ENCODE measurements at regions not wholly inside any gene's neighbourhood (a gene's known extent, or its start where the extent isn't known, plus 50 kb on each side); places are given as distances from the start of the nearest gene placed in this dataset.

GRCh38 chr12:38016602-38017001 lies 300.0 kb upstream of the ALG10B start:
- no peak for TF ChIP-seq CTCF (IDR thresholded peaks at IDR 0.05; ENCODE audit: control insufficient read depth, insufficient read depth, low read depth, low read length, missing control alignments)
- DNase-seq (ENCODE audit: low read depth) = no peak
- no peak overlapping the region for H3K4me3 ChIP-seq (ENCODE audit: control insufficient read depth, low read depth, low read length)

- no peak for DNase-seq (ENCODE audit: low read depth)
- TF ChIP-seq CTCF (IDR thresholded peaks at IDR 0.05; ENCODE audit: control insufficient read depth, insufficient read depth, low read depth, low read length, missing control alignments) = no peak
- H3K4me3 ChIP-seq (ENCODE audit: control insufficient read depth, low read depth, low read length) = no peak overlapping the region
These were observed 290.7 kb upstream of the ALG10B start for GRCh38 chr12:38025916-38026315.

GRCh38 chr12:38053113-38053512 lies 263.5 kb upstream of the ALG10B start:
- no peak overlapping the region for H3K4me3 ChIP-seq (ENCODE audit: control insufficient read depth, low read depth, low read length)
- no peak for DNase-seq (ENCODE audit: low read depth)
- TF ChIP-seq CTCF (IDR thresholded peaks at IDR 0.05; ENCODE audit: control insufficient read depth, insufficient read depth, low read depth, low read length, missing control alignments) = no peak

- no peak overlapping the region for H3K4me3 ChIP-seq (ENCODE audit: control insufficient read depth, low read depth, low read length)
- DNase-seq (ENCODE audit: low read depth) = no peak
- peak; percentile 30 for TF ChIP-seq CTCF (IDR thresholded peaks at IDR 0.05; ENCODE audit: control insufficient read depth, insufficient read depth, low read depth, low read length, missing control alignments)
These were observed 262.7 kb upstream of the ALG10B start for GRCh38 chr12:38053655-38054464.

GRCh38 chr12:38056701-38057689 lies 259.6 kb upstream of the ALG10B start:
- TF ChIP-seq CTCF (IDR thresholded peaks at IDR 0.05; ENCODE audit: control insufficient read depth, insufficient read depth, low read depth, low read length, missing control alignments) = no peak
- no peak overlapping the region for H3K4me3 ChIP-seq (ENCODE audit: control insufficient read depth, low read depth, low read length)
- no peak for DNase-seq (ENCODE audit: low read depth)

- H3K4me3 ChIP-seq (ENCODE audit: control insufficient read depth, low read depth, low read length) = no peak overlapping the region
- TF ChIP-seq CTCF (IDR thresholded peaks at IDR 0.05; ENCODE audit: control insufficient read depth, insufficient read depth, low read depth, low read length, missing control alignments) = no peak
- DNase-seq (ENCODE audit: low read depth) = no peak
These were observed 216.9 kb upstream of the ALG10B start for GRCh38 chr12:38099686-38100085.
